Common myeloid progenitor, CD34-positive (primary cell): ENCODE measurements at regions not wholly inside any gene's neighbourhood (a gene's known extent, or its start where the extent isn't known, plus 50 kb on each side); places are given as distances from the start of the nearest gene placed in this dataset.
"Not testable (repeated sequence)": the region's sequence is repeated elsewhere in the genome, so short reads cannot be mapped to it uniquely, and the experiment has no call there.

Source experiments
- CTCF ChIA-PET: fragments of 350-600 bp; sonication (Branson Sonifier 250); formaldehyde crosslinking; loops from one replicate; lab custom pipeline; 2021; ENCODE audit warnings: antibody characterized with exemption; lab: Charles Lee
- POLR2A ChIA-PET: fragments of 350-600 bp; sonication (Branson Sonifier 250); formaldehyde crosslinking; loops from one replicate; lab custom pipeline; 2021; ENCODE audit warnings: antibody characterized with exemption; lab: Charles Lee
- DNase-seq, 3 donors: peaks; one replicate each; pipeline versions ENCODE4 v3.0.0 to v3.0.0-alpha.2; 2013
- H3K27ac ChIP-seq, 2 experiments: 1 replicate in 1 of 2; 2 replicates in 1 of 2; pipeline ENCODE4 v1.7.0; 2013; ENCODE audit warnings: inconsistent platforms in 2 of 2, low read length in 2 of 2, mild to moderate bottlenecking in 2 of 2, low read depth in 1 of 2, moderate library complexity in 1 of 2; ENCODE audit not compliant: severe bottlenecking in 2 of 2, insufficient read depth in 1 of 2, poor library complexity in 1 of 2
- H3K27me3 ChIP-seq, 5 experiments: replicated peaks in 2 of 5; 1 replicate in 3 of 5; 2 replicates in 2 of 5; pipeline versions ENCODE4 v1.6.1 to v1.7.0; 2013; ENCODE audit warnings: low read length in 4 of 5, mild to moderate bottlenecking in 2 of 5, moderate library complexity in 2 of 5, inconsistent platforms in 1 of 5; ENCODE audit not compliant: insufficient read depth in 5 of 5, control insufficient read depth in 4 of 5
- H3K36me3 ChIP-seq, 4 experiments: 1 replicate in 2 of 4; 2 replicates in 2 of 4; pipeline versions ENCODE4 v1.6.1 to v1.7.0; 2013; ENCODE audit warnings: low read length in 3 of 4, control low read depth in 1 of 4, mild to moderate bottlenecking in 1 of 4; ENCODE audit not compliant: control insufficient read depth in 4 of 4, insufficient read depth in 4 of 4
- H3K4me1 ChIP-seq, 4 experiments: 1 replicate in 3 of 4; 2 replicates in 1 of 4; pipeline versions ENCODE4 v1.6.1 to v1.7.1; 2013; ENCODE audit warnings: low read length in 3 of 4, mild to moderate bottlenecking in 3 of 4, control low read depth in 1 of 4, inconsistent platforms in 1 of 4, moderate library complexity in 1 of 4; ENCODE audit not compliant: control insufficient read depth in 4 of 4, insufficient read depth in 4 of 4; ENCODE audit errors: control extremely low read depth in 1 of 4
- H3K4me3 ChIP-seq, 7 experiments: 1 replicate in 4 of 7; 2 replicates in 3 of 7; pipeline versions ENCODE4 v1.5.1 to v1.7.0; 2013; ENCODE audit warnings: mild to moderate bottlenecking in 7 of 7, low read length in 6 of 7, moderate library complexity in 6 of 7, inconsistent platforms in 2 of 7, low read depth in 2 of 7, control low read depth in 1 of 7; ENCODE audit not compliant: insufficient read depth in 4 of 7, control insufficient read depth in 1 of 7; ENCODE audit errors: extremely low read depth in 1 of 7
- H3K9me3 ChIP-seq, 5 experiments: 1 replicate in 4 of 5; 2 replicates in 1 of 5; pipeline versions ENCODE4 v1.6.1 to v1.7.1; 2013; ENCODE audit warnings: low read length in 4 of 5, mild to moderate bottlenecking in 2 of 5, inconsistent platforms in 1 of 5, low read depth in 1 of 5, moderate library complexity in 1 of 5; ENCODE audit not compliant: control insufficient read depth in 4 of 5, insufficient read depth in 2 of 5; ENCODE audit errors: control extremely low read depth in 1 of 5
- WGBS: methylation state at CpG from one replicate; pipeline ENCODE4 v1.1.5; 2013; ENCODE audit not compliant: insufficient coverage; 5-methylcytosine and 5-hydroxymethylcytosine counted together

- H3K27ac ChIP-seq, CTCF ChIA-PET, H3K27me3 ChIP-seq, H3K36me3 ChIP-seq, H3K4me1 ChIP-seq, H3K4me3 ChIP-seq, DNase-seq, POLR2A ChIA-PET: not testable (repeated sequence)
- H3K9me3 ChIP-seq, result peaks cover 0 to 11% (median 0%) of the 10 kb centered on the region in 5 experiments
- WGBS, result no CpG with 5 or more reads among the region's 3 CpGs
Observed at GRCh38 chr12:54799966-54800365, 54.4 kb upstream of the MUCL1 start.

GRCh38 chr12:54798651-54799050 lies 55.7 kb upstream of the MUCL1 start:
- H3K36me3 ChIP-seq, result no peaks in the 10 kb centered on the region
- peaks cover 0 to 3% (median 2%) of the 10 kb centered on the region in 5 experiments for H3K27me3 ChIP-seq
- POLR2A ChIA-PET, result no interaction called here
- CTCF ChIA-PET, result interaction anchor here (0.9 kb wide), 1 partner anchor 11 kb away, joined by 3 read pairs; no protein-coding TSS in a partner anchor
- no peaks in the 10 kb centered on the region for H3K4me1 ChIP-seq
- no peak overlapping the region for H3K27ac ChIP-seq
- H3K9me3 ChIP-seq, result peaks cover 0 to 4% (median 0%) of the 10 kb centered on the region in 5 experiments
- DNase-seq, result no peak
- H3K4me3 ChIP-seq, result no peak overlapping the region
- WGBS, result no CpG with 5 or more reads among the region's 1 CpG

DNA sequence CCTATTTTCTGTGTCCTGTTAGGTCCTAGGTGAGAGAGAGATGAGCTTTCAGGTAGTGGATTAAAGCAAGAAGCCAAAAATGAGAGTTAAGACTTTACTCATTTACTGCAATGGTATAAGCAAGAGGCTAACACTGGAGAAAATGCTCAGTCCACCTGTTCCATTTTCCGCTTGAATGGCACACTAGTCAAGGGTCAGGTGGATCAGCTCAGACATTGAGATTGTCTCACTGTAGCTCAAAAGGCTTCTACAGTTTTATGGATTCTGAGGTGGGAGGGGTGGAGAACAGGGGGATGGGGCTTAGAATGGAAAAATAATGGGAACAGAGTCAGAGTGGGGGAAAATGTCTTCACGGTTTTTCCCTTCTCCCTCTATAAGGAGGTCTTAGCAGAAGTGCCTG lies 57.3 kb upstream of the MUCL1 start:
- Histone ChIP-seq H3K36me3 (no peaks in the 10 kb centered on the region), H3K27me3 (peaks cover 0 to 3% (median 2%) of the 10 kb centered on the region in 5 experiments), H3K4me3 (no peak overlapping the region), H3K9me3 (no peaks in the 10 kb centered on the region), H3K4me1 (no peaks in the 10 kb centered on the region), H3K27ac (no peak overlapping the region)
- WGBS, result 100% methylated on average over 1 of the region's 2 CpGs
- POLR2A ChIA-PET, result no interaction called here
- DNase-seq, result no peak
- CTCF ChIA-PET, result no interaction called here

DNA sequence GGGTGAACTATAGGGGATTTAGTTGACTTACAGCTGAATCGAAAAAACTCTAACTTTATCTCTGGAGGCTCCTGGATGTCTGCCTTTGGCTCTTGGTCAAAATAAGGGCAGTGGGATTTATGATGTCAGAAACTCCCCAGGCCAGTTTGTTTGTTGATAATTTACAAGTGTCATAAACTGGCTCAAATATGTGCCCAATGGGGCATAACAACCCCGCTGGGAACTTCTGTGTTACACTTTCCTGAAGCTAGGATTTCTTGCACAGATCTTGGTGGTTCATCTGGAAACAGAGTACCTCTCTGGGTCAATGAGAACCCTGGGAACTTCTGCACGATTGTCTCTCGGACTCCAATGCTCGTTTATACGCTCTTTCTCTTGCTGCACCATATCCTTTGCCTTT lies 58.7 kb upstream of the MUCL1 start:
- WGBS, result 83% methylated on average over 2 of the region's 6 CpGs
- POLR2A ChIA-PET, result no interaction called here

GRCh38 chr12:54786081-54786480 lies 68.2 kb upstream of the MUCL1 start:
- Histone ChIP-seq H3K27ac (no peak overlapping the region), H3K4me1 (no peaks in the 10 kb centered on the region), H3K9me3 (peaks cover 10 to 30% (median 11%) of the 10 kb centered on the region in 5 experiments), H3K36me3 (no peaks in the 10 kb centered on the region), H3K27me3 (no peaks in the 10 kb centered on the region), H3K4me3 (no peak overlapping the region)
- POLR2A ChIA-PET, result no interaction called here
- WGBS, result 71% methylated on average over 3 of the region's 5 CpGs
- CTCF ChIA-PET, result no interaction called here
- DNase-seq, result no peak

More for the DNA sequence above, 58.7 kb upstream of the MUCL1 start:
- CTCF ChIA-PET, result no interaction called here
- Histone ChIP-seq H3K9me3 (no peaks in the 10 kb centered on the region), H3K27me3 (peaks cover 0 to 3% (median 2%) of the 10 kb centered on the region in 5 experiments), H3K4me3 (no peak overlapping the region), H3K36me3 (no peaks in the 10 kb centered on the region), H3K4me1 (no peaks in the 10 kb centered on the region), H3K27ac (no peak overlapping the region)
- DNase-seq, result no peak

DNA sequence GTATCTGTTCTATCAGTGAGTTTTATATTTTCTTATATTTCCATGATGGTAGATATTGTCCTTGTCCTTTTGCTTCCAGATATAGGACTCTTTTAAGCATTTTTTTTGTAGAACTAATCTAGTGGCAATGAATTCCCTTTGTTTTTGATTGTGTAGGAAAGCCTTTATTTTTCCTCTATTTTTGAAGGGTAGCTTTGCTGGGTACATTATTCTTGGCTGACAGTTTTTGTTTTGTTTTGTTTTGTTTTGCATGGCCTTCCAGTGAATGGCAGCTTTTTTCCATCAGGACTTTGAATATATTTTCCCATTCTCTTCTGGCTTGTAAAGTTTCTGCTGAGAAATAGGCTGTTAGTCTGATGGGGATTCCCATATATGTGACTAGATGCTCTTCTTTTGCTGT lies 70.2 kb upstream of the MUCL1 start:
- no peak overlapping the region for H3K27ac ChIP-seq
- DNase-seq, result no peak
- H3K4me3 ChIP-seq, result no peak overlapping the region
- ChIA-PET POLR2A (no interaction called here), CTCF (no interaction called here)
- H3K9me3 ChIP-seq, result peaks cover 10 to 30% (median 11%) of the 10 kb centered on the region in 5 experiments
- H3K36me3 ChIP-seq, result no peaks in the 10 kb centered on the region
- H3K4me1 ChIP-seq, result no peaks in the 10 kb centered on the region
- no peaks in the 10 kb centered on the region for H3K27me3 ChIP-seq

DNA sequence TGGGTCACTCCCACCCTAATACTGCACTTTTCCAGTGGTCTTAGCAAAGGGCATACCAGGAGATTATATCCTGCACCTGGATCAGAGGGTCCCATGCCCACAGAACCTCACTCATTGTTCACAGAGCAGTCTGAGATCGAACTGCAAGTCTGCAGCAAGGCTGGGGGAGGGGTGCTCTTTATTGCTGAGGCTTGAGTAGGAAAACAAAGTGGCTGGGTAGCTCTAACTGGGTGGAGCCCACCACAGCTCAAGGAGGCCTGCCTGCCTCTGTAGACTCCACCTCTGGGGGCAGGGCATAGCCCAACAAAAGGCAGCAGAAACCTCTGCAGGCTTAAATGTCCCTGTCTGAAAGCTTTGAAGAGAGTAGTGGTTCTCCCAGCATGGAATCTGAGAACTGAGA lies 77.3 kb upstream of the MUCL1 start:
- CTCF ChIA-PET, H3K4me3 ChIP-seq, POLR2A ChIA-PET, H3K4me1 ChIP-seq, H3K36me3 ChIP-seq, H3K9me3 ChIP-seq, DNase-seq, H3K27ac ChIP-seq, H3K27me3 ChIP-seq: not testable (repeated sequence)
- WGBS, result no CpG with 5 or more reads among the region's 1 CpG
